Neuronal stem cell (in vitro differentiated cells): ENCODE measurements at regions not wholly inside any gene's neighbourhood (a gene's known extent, or its start where the extent isn't known, plus 50 kb on each side); places are given as distances from the start of the nearest gene placed in this dataset.

ENCODE experiments used
- DNase-seq: peaks from one replicate; pipeline ENCODE4 v3.0.0-alpha.2; 2013; ENCODE audit warnings: low spot score
- H2AFZ ChIP-seq: one replicate; pipeline ENCODE4 v1.6.1; 2013; ENCODE audit warnings: mild to moderate bottlenecking, low read length, inconsistent platforms
- H2AK5ac ChIP-seq: 2 replicates; pipeline ENCODE4 v1.6.1; 2013; ENCODE audit warnings: low read depth, mild to moderate bottlenecking, inconsistent platforms, low read length, moderate library complexity, mixed read lengths
- H2BK120ac ChIP-seq: 2 replicates; pipeline ENCODE4 v1.6.1; 2013; ENCODE audit warnings: low read depth, mild to moderate bottlenecking, inconsistent platforms, low read length, moderate library complexity, mixed read lengths
- H2BK12ac ChIP-seq: one replicate; pipeline ENCODE4 v1.6.1; 2013; ENCODE audit warnings: low read length, inconsistent platforms
- H2BK15ac ChIP-seq: 2 replicates; pipeline ENCODE4 v1.6.1; 2013; ENCODE audit warnings: mild to moderate bottlenecking, low read length, inconsistent platforms, mixed read lengths
- H2BK5ac ChIP-seq: one replicate; pipeline ENCODE4 v1.6.1; 2013; ENCODE audit warnings: inconsistent platforms, mild to moderate bottlenecking, low read length, moderate library complexity
- H3K14ac ChIP-seq: one replicate; pipeline ENCODE4 v1.6.1; 2013; ENCODE audit warnings: low read length, inconsistent platforms
- H3K18ac ChIP-seq: 2 replicates; pipeline ENCODE4 v1.6.1; 2013; ENCODE audit warnings: low read length, inconsistent platforms
- H3K23ac ChIP-seq: 2 replicates; pipeline ENCODE4 v1.6.1; 2013; ENCODE audit warnings: low read depth, mild to moderate bottlenecking, mixed read lengths, low read length, inconsistent platforms; ENCODE audit not compliant: poor library complexity
- H3K27ac ChIP-seq: replicated peaks from 3 replicates; pipeline ENCODE4 v1.5.1; 2013; ENCODE audit warnings: low read length, inconsistent platforms
- H3K27me3 ChIP-seq, 3 experiments: 2 replicates each; pipeline ENCODE4 v1.6.1; 2013; ENCODE audit warnings: low read length in 3 of 3, mild to moderate bottlenecking in 2 of 3, inconsistent platforms in 1 of 3, low read depth in 1 of 3, mixed read lengths in 1 of 3, moderate library complexity in 1 of 3; ENCODE audit not compliant: control insufficient read depth in 3 of 3, insufficient read depth in 3 of 3
- H3K36me3 ChIP-seq, 2 donors: replicated peaks in 1 of 2; 2 replicates each; pipeline ENCODE4 v1.6.1; 2013; ENCODE audit warnings: low read length in 2 of 2; ENCODE audit not compliant: control insufficient read depth in 2 of 2, insufficient read depth in 2 of 2
- H3K4ac ChIP-seq: 2 replicates; pipeline ENCODE4 v1.6.1; 2013; ENCODE audit warnings: inconsistent platforms, mild to moderate bottlenecking, low read length, moderate library complexity
- H3K4me1 ChIP-seq, 2 donors: 1 replicate in 1 of 2; 2 replicates in 1 of 2; pipeline ENCODE4 v1.6.1; 2013; ENCODE audit warnings: low read length in 2 of 2, low read depth in 1 of 2; ENCODE audit not compliant: control insufficient read depth in 2 of 2, insufficient read depth in 1 of 2
- H3K4me2 ChIP-seq: one replicate; pipeline ENCODE4 v1.6.1; 2013; ENCODE audit warnings: mild to moderate bottlenecking, low read length, inconsistent platforms; ENCODE audit not compliant: insufficient read depth, poor library complexity, severe bottlenecking
- H3K4me3 ChIP-seq, 2 donors: 2 replicates each; pipeline ENCODE4 v1.5.1; 2013; ENCODE audit warnings: low read length in 2 of 2, mild to moderate bottlenecking in 2 of 2, inconsistent platforms in 1 of 2, moderate library complexity in 1 of 2
- H3K79me1 ChIP-seq: one replicate; pipeline ENCODE4 v1.6.1; 2013; ENCODE audit warnings: low read depth, mild to moderate bottlenecking, inconsistent platforms, low read length, moderate library complexity
- H3K9ac ChIP-seq: one replicate; pipeline ENCODE4 v1.6.1; 2013; ENCODE audit warnings: mild to moderate bottlenecking, low read depth, low read length, inconsistent platforms; ENCODE audit not compliant: poor library complexity
- H3K9me3 ChIP-seq, 2 donors: replicated peaks in 1 of 2; 2 replicates each; pipeline versions ENCODE3 to v1.6.1; 2013; ENCODE audit warnings: low read length in 2 of 2, mild to moderate bottlenecking in 2 of 2, inconsistent platforms in 1 of 2, low read depth in 1 of 2, mixed read lengths in 1 of 2, moderate library complexity in 1 of 2; ENCODE audit not compliant: control insufficient read depth in 2 of 2, insufficient read depth in 1 of 2
- H4K8ac ChIP-seq: one replicate; pipeline ENCODE4 v1.6.1; 2013; ENCODE audit warnings: low read depth, mild to moderate bottlenecking, inconsistent platforms, low read length, moderate library complexity
- H4K91ac ChIP-seq: one replicate; pipeline ENCODE4 v1.6.1; 2013; ENCODE audit warnings: low read length, low read depth, mild to moderate bottlenecking, inconsistent platforms; ENCODE audit not compliant: poor library complexity
- WGBS, 2 donors: extraction: QIAGEN DNeasy Blood & Tissue Kit; methylation state at CpG; one replicate each; pipeline ENCODE4 v1.1.7; 2013; ENCODE audit warnings: missing lambda C conversion rate in 2 of 2, mixed read lengths in 1 of 2; ENCODE audit not compliant: insufficient read length in 2 of 2, insufficient replicate concordance in 1 of 2; ENCODE audit errors: extremely low coverage in 2 of 2; 5-methylcytosine and 5-hydroxymethylcytosine counted together

DNA sequence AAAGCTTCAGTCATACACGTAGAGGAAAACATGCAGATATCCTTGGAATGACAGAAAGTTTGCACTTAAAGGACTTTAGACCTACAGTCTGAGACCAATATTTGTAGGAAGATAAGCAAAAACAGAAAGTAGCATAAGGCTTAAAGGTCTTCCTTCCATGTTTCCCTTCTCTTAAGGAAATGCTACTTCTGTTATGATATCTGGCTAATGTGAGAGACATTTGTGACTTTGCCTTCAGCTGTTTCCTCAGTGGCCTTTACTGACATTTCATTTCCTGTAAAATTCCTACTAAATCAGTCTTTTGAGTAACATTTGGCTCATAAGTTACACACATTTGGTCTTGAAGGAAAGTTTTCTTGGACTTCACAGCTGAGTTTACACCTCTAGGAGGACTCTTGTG is 713.4 kb downstream of the TBC1D32 start:
- no peaks in the 10 kb centered on the region for H3K79me1 ChIP-seq
- DNase-seq = no peak
- no CpG with 5 or more reads among the region's 1 CpG for WGBS, 2 donors
- no peak overlapping the region for H2AFZ ChIP-seq
- H2BK5ac ChIP-seq = no peak overlapping the region
- H3K9me3 ChIP-seq = no peaks in the 10 kb centered on the region
- no peak overlapping the region for H3K4me2 ChIP-seq
- H4K91ac ChIP-seq = no peak overlapping the region
- H3K4ac ChIP-seq = no peak overlapping the region
- no peak overlapping the region for H3K9ac ChIP-seq
- no peak overlapping the region for H3K23ac ChIP-seq
- H2AK5ac ChIP-seq = no peak overlapping the region
- no peaks in the 10 kb centered on the region for H3K27me3 ChIP-seq
- no peaks in the 10 kb centered on the region for H3K4me1 ChIP-seq
- H3K18ac ChIP-seq = no peak overlapping the region
- no peak overlapping the region for H2BK120ac ChIP-seq
- H2BK12ac ChIP-seq = no peak overlapping the region
- no peak overlapping the region for H3K14ac ChIP-seq
- H4K8ac ChIP-seq = no peak overlapping the region
- no peak overlapping the region for H3K4me3 ChIP-seq
- H3K27ac ChIP-seq = no peak overlapping the region
- H2BK15ac ChIP-seq = no peak overlapping the region
- H3K36me3 ChIP-seq = no peaks in the 10 kb centered on the region

DNA sequence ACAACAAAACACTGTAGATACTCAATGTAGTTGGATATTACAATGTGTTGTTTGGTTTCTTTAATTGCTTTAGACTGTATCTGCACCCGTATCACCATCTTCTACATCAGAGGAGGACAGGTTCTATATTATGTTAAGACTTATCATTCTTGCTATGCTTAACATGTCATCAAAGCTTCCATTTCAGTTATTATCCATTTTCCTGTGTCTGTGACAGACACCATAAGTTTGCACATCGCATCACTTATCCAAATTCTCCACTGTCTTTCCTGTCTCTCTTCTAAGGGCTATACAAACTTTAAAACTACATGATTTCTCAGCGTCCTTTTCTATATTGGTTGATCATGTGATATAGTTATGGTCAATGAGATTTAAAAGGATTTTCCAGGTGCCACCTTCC is 719.0 kb downstream of the TBC1D32 start:
- H3K9me3 ChIP-seq = no peaks in the 10 kb centered on the region
- no peaks in the 10 kb centered on the region for H3K4me1 ChIP-seq
- H3K9ac ChIP-seq = no peak overlapping the region
- H3K4me3 ChIP-seq = no peak overlapping the region
- DNase-seq = no peak
- no peak overlapping the region for H2BK12ac ChIP-seq
- H3K27ac ChIP-seq = no peak overlapping the region
- no peak overlapping the region for H4K91ac ChIP-seq
- no peak overlapping the region for H2AK5ac ChIP-seq
- no CpG with 5 or more reads among the region's 3 CpGs for WGBS, 2 donors
- H3K18ac ChIP-seq = no peak overlapping the region
- no peak overlapping the region for H3K14ac ChIP-seq
- no peaks in the 10 kb centered on the region for H3K79me1 ChIP-seq
- no peaks in the 10 kb centered on the region for H3K36me3 ChIP-seq
- H3K23ac ChIP-seq = no peak overlapping the region
- no peak overlapping the region for H3K4me2 ChIP-seq
- H3K4ac ChIP-seq = no peak overlapping the region
- peaks cover 0 to 2% (median 0%) of the 10 kb centered on the region in 3 experiments for H3K27me3 ChIP-seq
- H4K8ac ChIP-seq = no peak overlapping the region
- no peak overlapping the region for H2BK15ac ChIP-seq
- H2AFZ ChIP-seq = no peak overlapping the region
- H2BK120ac ChIP-seq = no peak overlapping the region
- H2BK5ac ChIP-seq = no peak overlapping the region

DNA sequence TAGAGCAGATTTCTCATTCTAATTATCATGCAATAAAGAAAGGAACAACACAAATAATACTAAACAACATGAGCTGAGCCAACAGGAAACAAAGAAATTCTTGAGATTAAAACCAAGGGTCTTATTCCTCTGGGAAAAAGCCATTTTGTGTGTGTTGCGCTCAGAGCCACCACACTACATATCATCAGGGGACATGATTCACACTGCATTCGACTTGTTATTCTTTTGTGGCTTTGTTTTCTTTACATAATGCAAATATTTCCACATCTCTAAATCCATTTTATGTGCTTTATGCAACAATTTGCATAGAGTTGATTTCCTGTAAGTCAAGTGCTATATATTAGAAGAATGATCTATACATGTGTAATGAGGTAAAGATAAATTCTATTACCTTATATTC is 719.6 kb downstream of the TBC1D32 start:
- Histone ChIP-seq H4K91ac (no peak overlapping the region), H3K27ac (no peak overlapping the region), H3K9ac (no peak overlapping the region), H3K79me1 (no peaks in the 10 kb centered on the region), H2BK120ac (no peak overlapping the region), H3K4me3 (no peak overlapping the region), H3K9me3 (no peaks in the 10 kb centered on the region), H3K36me3 (no peaks in the 10 kb centered on the region), H2BK15ac (no peak overlapping the region), H2AFZ (no peak overlapping the region), H2BK12ac (no peak overlapping the region), H3K14ac (no peak overlapping the region), H3K4ac (no peak overlapping the region), H4K8ac (no peak overlapping the region), H3K4me1 (no peaks in the 10 kb centered on the region), H3K18ac (no peak overlapping the region), H2AK5ac (no peak overlapping the region), H3K4me2 (no peak overlapping the region), H2BK5ac (no peak overlapping the region), H3K27me3 (peaks cover 0 to 2% (median 0%) of the 10 kb centered on the region in 3 experiments), H3K23ac (no peak overlapping the region)
- WGBS, 2 donors = no CpG with 5 or more reads among the region's 2 CpGs
- DNase-seq = no peak

DNA sequence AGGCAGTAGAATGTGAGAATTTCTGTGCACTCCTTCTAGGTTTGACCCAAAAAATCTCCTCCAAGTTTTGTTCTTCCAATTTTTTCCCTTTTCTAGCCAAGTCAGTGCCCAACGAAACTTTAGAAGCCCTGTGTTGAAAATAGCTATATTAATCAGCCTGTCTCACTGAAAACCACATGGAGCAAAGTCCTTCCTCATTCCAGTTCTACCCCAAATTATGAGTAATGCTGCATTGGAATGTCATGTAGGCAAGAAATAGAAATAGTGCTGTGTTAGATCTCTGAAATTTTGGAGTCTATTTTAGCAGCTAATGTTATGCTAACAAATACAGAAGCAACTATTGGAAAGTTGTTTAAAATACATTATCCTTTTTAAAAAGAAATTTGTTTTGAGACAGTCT is 725.5 kb downstream of the TBC1D32 start:
- no peaks in the 10 kb centered on the region for H3K36me3 ChIP-seq
- no peak overlapping the region for H3K4me2 ChIP-seq
- H4K8ac ChIP-seq = no peak overlapping the region
- peaks cover 0 to 2% (median 0%) of the 10 kb centered on the region in 3 experiments for H3K27me3 ChIP-seq
- WGBS, 2 donors = no CpG with 5 or more reads among the region's 1 CpG
- no peak overlapping the region for H3K18ac ChIP-seq
- no peak overlapping the region for H3K27ac ChIP-seq
- H2AK5ac ChIP-seq = no peak overlapping the region
- no peak overlapping the region for H3K4me3 ChIP-seq
- H3K23ac ChIP-seq = no peak overlapping the region
- no peak overlapping the region for H3K9ac ChIP-seq
- H2AFZ ChIP-seq = no peak overlapping the region
- no peaks in the 10 kb centered on the region for H3K4me1 ChIP-seq
- no peak overlapping the region for H2BK12ac ChIP-seq
- DNase-seq = no peak
- H3K79me1 ChIP-seq = no peaks in the 10 kb centered on the region
- H2BK120ac ChIP-seq = no peak overlapping the region
- H4K91ac ChIP-seq = no peak overlapping the region
- H2BK5ac ChIP-seq = no peak overlapping the region
- no peaks in the 10 kb centered on the region for H3K9me3 ChIP-seq
- H3K4ac ChIP-seq = no peak overlapping the region
- H2BK15ac ChIP-seq = no peak overlapping the region
- H3K14ac ChIP-seq = no peak overlapping the region
